Heart left ventricle (tissue), 13 donors: ENCODE measurements at regions not wholly inside any gene's neighbourhood (a gene's known extent, or its start where the extent isn't known, plus 50 kb on each side); places are given as distances from the start of the nearest gene placed in this dataset.

Experiments used
- CTCF ChIP-seq, 12 donors: fragments of 200-600 bp; sonication (generic) in 4 of 12; IDR thresholded peaks; one replicate each; pipeline versions ENCODE4 v1.5.0 to v1.8.0; 2018 to 2022; ENCODE audit warnings: antibody characterized with exemption in 12 of 12, mild to moderate bottlenecking in 5 of 12
- POLR2A ChIP-seq, 2 donors: fragments of 450-650 bp; IDR thresholded peaks; one replicate each; pipeline ENCODE4 v1.6.1; 2017; ENCODE audit warnings: antibody characterized with exemption in 2 of 2, mild to moderate bottlenecking in 2 of 2, moderate library complexity in 2 of 2
- donor health status: ischemic (EF 13 %, LVEDD 7.1; RV severe dilation, severe dysfunction).
- donor health status: DM: no; HTN: yes; CAD: no.
- donor health status: DM: no; HTN: no; CAD: no.
- donor health status: ischemic (EF 25% LVEDD 6.9; RV normal size, moderate dysfunction).
- donor health status: ischemic (EF 25% LVEDD 5.7; RV mildly dilated, moderate dysfunction).
- donor health status: ischemic (EF 35%, LVEDD 5.7; RV mildly dilated, moderate dysfunction).
- donor health status: nonischemic (EF 11% LVEDD 7.7; RV severe dilation, severe dysfunction).
- donor health status: DM: yes; HTN: yes; CAD: no.
- donor health status: PGD.
- donor health status: ischemic (EF 29% LVEDD 5.4; RV normal size, mild dysfunction).
- donor health status: nonischemic (EF 23%, LVEDD 6.1; RV moderate dilation, normal function).

DNA sequence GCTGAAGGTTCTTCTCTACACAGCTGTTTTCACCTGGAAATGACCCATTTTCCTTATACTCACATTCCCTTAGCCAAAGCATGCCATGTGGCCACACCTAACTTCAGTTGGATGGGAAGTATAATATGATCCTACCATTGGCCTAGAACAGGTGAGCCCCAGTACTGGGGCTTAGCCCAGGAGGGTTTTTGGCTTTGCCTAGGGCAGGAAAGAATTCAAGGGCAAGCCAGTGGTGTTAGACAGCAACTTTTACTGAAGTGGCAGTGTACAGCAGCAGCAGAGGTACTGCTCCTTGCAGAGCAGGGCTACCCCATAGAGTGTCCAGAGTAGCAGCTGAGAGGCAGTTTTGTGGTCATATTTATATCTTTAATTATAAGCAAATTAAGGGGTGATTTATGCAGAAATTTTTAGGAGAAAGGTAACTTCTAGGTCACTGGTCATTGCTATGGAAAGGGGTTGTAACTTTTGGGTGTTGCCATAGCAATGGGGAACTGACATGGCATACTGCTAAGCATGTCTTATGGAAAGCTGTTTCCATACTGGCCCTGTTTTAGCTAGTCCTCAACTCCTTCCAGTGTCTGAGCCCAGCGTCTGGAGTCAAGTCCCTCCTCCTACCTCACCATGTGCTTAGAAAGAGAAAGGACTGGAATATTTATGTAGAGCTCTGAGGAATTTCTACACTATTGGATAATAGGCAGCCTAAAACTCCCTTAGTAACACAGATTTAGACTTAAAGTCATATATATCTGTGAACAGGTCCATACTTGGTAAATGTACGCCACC, 109.0 kb upstream of the DTNA start:
- TF ChIP-seq CTCF (IDR thresholded peaks at IDR 0.05) = no peak
- no peak for TF ChIP-seq POLR2A (IDR thresholded peaks at IDR 0.05)
